K562 (cell line): ENCODE measurements at regions not wholly inside any gene's neighbourhood (a gene's known extent, or its start where the extent isn't known, plus 50 kb on each side); places are given as distances from the start of the nearest gene placed in this dataset.

Source experiments
- ATAC-seq: fragments of 200-7000 bp; cut with Tn5 transposase; 3 replicates; pipeline ENCODE4 v1.9.1; 2020; ENCODE audit warnings: moderate library complexity
- BruUV-seq: library from RNA; stranded (reverse); fragments of 400-500 nt; replicated peaks from 2 replicates; lab custom pipeline; 2021; lab: Mats Ljungman, UMichigan
- CTCF ChIA-PET: fragments of 300-600 bp; formaldehyde crosslinking; extraction: SDS; loops from one replicate; lab custom pipeline; 2021; ENCODE audit warnings: low intra/inter-chr PET ratio; lab: Yijun Ruan, JAX
- POLR2A ChIA-PET: fragments of 300-600, 350-650 bp; sonication (Branson Sonifier 250); formaldehyde crosslinking; extraction: SDS; loops from one replicate; lab custom pipeline; 2021; ENCODE audit warnings: antibody characterized with exemption, inconsistent platforms; lab: Yijun Ruan, JAX
- DNase-seq, 4 experiments: peaks; one replicate each; pipeline versions ENCODE4 v3.0.0 to v3.0.0-alpha.2; 2011 to 2018; ENCODE audit warnings: low spot score in 3 of 4, mixed read lengths in 3 of 4; ENCODE audit errors: extremely low read depth in 1 of 4
- FAIRE-seq: peaks from 2 replicates; lab custom pipeline; 2011; peaks lifted over from hg19 to GRCh38; lab: Jason Lieb, UNC
- H2AFZ ChIP-seq: 2 replicates; pipeline ENCODE4 v1.6.0; 2011; ENCODE audit warnings: low read depth, low read length, control low read depth, inconsistent platforms
- H3K27ac ChIP-seq: fragments of 200-600 bp; 3 replicates; pipeline ENCODE4 v1.8.0; 2011; ENCODE audit warnings: low read depth, mild to moderate bottlenecking, control low read depth, inconsistent platforms, low read length, moderate library complexity, mixed read lengths; ENCODE audit errors: extremely low read depth
- H3K27me3 ChIP-seq, 2 experiments: fragments of 300-600 bp in 1 of 2; 2 replicates in 1 of 2; 3 replicates in 1 of 2; pipeline versions ENCODE4 v1.6.0 to v1.8.0; 2011; ENCODE audit warnings: inconsistent platforms in 2 of 2, low read length in 2 of 2, mild to moderate bottlenecking in 1 of 2, mixed read lengths in 1 of 2, moderate library complexity in 1 of 2; ENCODE audit not compliant: control insufficient read depth in 2 of 2, insufficient read depth in 2 of 2
- H3K36me3 ChIP-seq: fragments of 300-600 bp; 3 replicates; pipeline ENCODE4 v1.8.0; 2011; ENCODE audit warnings: mild to moderate bottlenecking, low read length, inconsistent platforms; ENCODE audit not compliant: control insufficient read depth, insufficient read depth
- H3K4me1 ChIP-seq, 2 experiments: fragments of 200-600 bp in 1 of 2; replicated peaks in 1 of 2; 2 replicates in 1 of 2; 3 replicates in 1 of 2; pipeline versions ENCODE4 v1.5.1 to v1.8.0; 2011; ENCODE audit warnings: inconsistent platforms in 2 of 2, low read length in 2 of 2, mild to moderate bottlenecking in 1 of 2, mixed read lengths in 1 of 2, moderate library complexity in 1 of 2; ENCODE audit not compliant: control insufficient read depth in 2 of 2, insufficient read depth in 2 of 2
- H3K4me2 ChIP-seq: 2 replicates; pipeline ENCODE4 v1.6.1; 2011; ENCODE audit warnings: low read length, control low read depth, inconsistent platforms, mixed read lengths; ENCODE audit not compliant: insufficient read depth
- H3K4me3 ChIP-seq: fragments of 200-600 bp; sonication (generic), shearing (Covaris generic); 2 replicates; pipeline ENCODE4 v1.5.1; 2016; ENCODE audit warnings: control low read depth, inconsistent platforms
- H3K79me2 ChIP-seq: fragments of 200-600 bp; 3 replicates; pipeline ENCODE4 v1.8.0; 2011; ENCODE audit warnings: low read length, inconsistent platforms; ENCODE audit not compliant: control insufficient read depth, insufficient read depth
- H3K9ac ChIP-seq, 2 experiments: 2 replicates each; pipeline versions ENCODE4 v1.6.0 to v1.6.1; 2011; ENCODE audit warnings: low read depth in 2 of 2, low read length in 2 of 2, control low read depth in 1 of 2, inconsistent platforms in 1 of 2, mild to moderate bottlenecking in 1 of 2, mixed read lengths in 1 of 2; ENCODE audit not compliant: insufficient read depth in 1 of 2
- H3K9me1 ChIP-seq: one replicate; pipeline ENCODE4 v1.6.0; 2011; ENCODE audit warnings: inconsistent platforms, mild to moderate bottlenecking, low read length, moderate library complexity; ENCODE audit not compliant: control insufficient read depth, insufficient read depth
- H3K9me3 ChIP-seq: replicated peaks from 2 replicates; pipeline ENCODE4 v1.5.1; 2011; ENCODE audit warnings: low read depth, low read length, inconsistent platforms; ENCODE audit not compliant: control insufficient read depth, insufficient read depth
- H4K20me1 ChIP-seq: replicated peaks from 2 replicates; pipeline ENCODE4 v1.6.1; 2011; ENCODE audit warnings: low read length, inconsistent platforms, mixed read lengths; ENCODE audit not compliant: control insufficient read depth, insufficient read depth
- DMBX1 ChIP-seq: fragments of 250-450 bp; sonication (Bioruptor Pico); IDR thresholded peaks from 2 replicates; pipeline ENCODE4 v1.8.0; 2022; ENCODE audit warnings: inconsistent platforms, mild to moderate bottlenecking, moderate library complexity, borderline replicate concordance
- ETV1 ChIP-seq: fragments of 450-650 bp; conservative IDR thresholded peaks from 2 replicates; pipeline ENCODE4 v1.6.1; 2016; ENCODE audit warnings: missing genetic modification characterization, control low read depth, low read depth, missing compliant biosample characterization
- FOXM1 ChIP-seq, 2 experiments: fragments of 450-650 bp in 1 of 2; sonication (generic) in 1 of 2; formaldehyde crosslinking in 1 of 2; IDR thresholded peaks; 2 replicates each; pipeline versions ENCODE4 v1.6.1 to v1.9.0; 2017 to 2022; ENCODE audit warnings: low read depth in 2 of 2, mild to moderate bottlenecking in 2 of 2, missing genetic modification reagents in 1 of 2, moderate library complexity in 1 of 2
- GABPA ChIP-seq: fragments of 200-800 bp; sonication (Bioruptor generic); conservative IDR thresholded peaks from 2 replicates; pipeline ENCODE4 v1.6.1; 2016; ENCODE audit warnings: low read depth, missing genetic modification characterization, missing compliant biosample characterization
- ZNF232 ChIP-seq: sonication (generic); formaldehyde crosslinking; IDR thresholded peaks from 2 replicates; pipeline ENCODE4 v1.8.0; 2022; ENCODE audit warnings: mild to moderate bottlenecking, missing genetic modification reagents
- ZNF586 ChIP-seq: fragments of 450-650 bp; formaldehyde crosslinking; conservative IDR thresholded peaks from 2 replicates; pipeline ENCODE4 v1.4.0; 2020; ENCODE audit warnings: mild to moderate bottlenecking, moderate library complexity
- WGBS: fragments of 100-300 bp; shearing (Covaris generic); methylation state at CpG from one replicate; pipeline ENCODE4 v1.1.6; 2016; ENCODE audit warnings: low coverage, mixed read lengths; ENCODE audit not compliant: insufficient coverage; ENCODE audit errors: missing lambda C conversion rate; 5-methylcytosine and 5-hydroxymethylcytosine counted together
- in situ Hi-C: fragments of 300-500 bp; cut with MboI; formaldehyde crosslinking; loops from 4 replicates; pipeline ENCODE4 v1.15.0; 2018; ENCODE audit warnings: inconsistent platforms, mixed read lengths
- intact Hi-C: fragments of 100-400 bp; cut with micrococcal nuclease; formaldehyde crosslinking; loops from 2 replicates; pipeline ENCODE4 v1.14.2; 2022
- TF ChIP-seq, protein P1 (sequence below): fragments of 200-800 bp; sonication (Bioruptor generic); IDR thresholded peaks from 2 replicates; pipeline ENCODE4 v1.6.1; 2017; ENCODE audit warnings: missing genetic modification characterization, missing compliant biosample characterization

DNA sequence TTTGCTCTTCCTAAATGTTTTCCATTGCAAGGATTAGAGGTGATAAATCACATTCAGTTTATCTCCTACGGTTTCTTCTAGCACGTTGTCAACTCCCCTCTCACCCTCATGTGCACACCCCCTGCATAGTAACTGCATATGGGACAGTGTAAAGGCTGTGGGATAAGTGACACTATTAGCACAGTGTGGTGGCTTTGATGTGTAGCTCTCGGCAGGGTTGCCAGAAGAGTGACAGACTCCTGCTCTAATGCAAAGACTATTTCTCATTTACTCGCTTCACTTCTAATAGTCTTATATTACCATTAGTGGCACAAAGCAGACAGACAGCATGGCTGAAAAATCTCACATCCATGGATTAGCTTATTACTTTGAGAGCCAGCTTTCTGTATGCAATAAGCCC, 454.6 kb downstream of the CETN3 start:
- no peak for ATAC-seq
- POLR2A ChIA-PET, result no interaction called here
- no peak for TF ChIP-seq ETV1 (tag)
- TF ChIP-seq FOXM1 (IDR thresholded peaks at IDR 0.05; ENCODE audit: low read depth), result no peak
- no peak for TF ChIP-seq FOXM1 (CRISPR knock-in tag; IDR thresholded peaks at IDR 0.05; ENCODE audit: low read depth)
- no peak for TF ChIP-seq GABPA
- no peak for TF ChIP-seq ZNF232 (CRISPR knock-in tag)
- TF ChIP-seq DMBX1 (CRISPR knock-in tag), result no peak
- TF ChIP-seq ZNF586 (CRISPR knock-in tag), result no peak
- TF ChIP-seq, protein P1, sequence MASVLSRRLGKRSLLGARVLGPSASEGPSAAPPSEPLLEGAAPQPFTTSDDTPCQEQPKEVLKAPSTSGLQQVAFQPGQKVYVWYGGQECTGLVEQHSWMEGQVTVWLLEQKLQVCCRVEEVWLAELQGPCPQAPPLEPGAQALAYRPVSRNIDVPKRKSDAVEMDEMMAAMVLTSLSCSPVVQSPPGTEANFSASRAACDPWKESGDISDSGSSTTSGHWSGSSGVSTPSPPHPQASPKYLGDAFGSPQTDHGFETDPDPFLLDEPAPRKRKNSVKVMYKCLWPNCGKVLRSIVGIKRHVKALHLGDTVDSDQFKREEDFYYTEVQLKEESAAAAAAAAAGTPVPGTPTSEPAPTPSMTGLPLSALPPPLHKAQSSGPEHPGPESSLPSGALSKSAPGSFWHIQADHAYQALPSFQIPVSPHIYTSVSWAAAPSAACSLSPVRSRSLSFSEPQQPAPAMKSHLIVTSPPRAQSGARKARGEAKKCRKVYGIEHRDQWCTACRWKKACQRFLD, result no peak
- TF ChIP-seq, all 486 proteins: peak for 0
- no peak for DNase-seq
- H3K9ac ChIP-seq, result no peak overlapping the region
- no peak overlapping the region for H3K4me2 ChIP-seq
- CTCF ChIA-PET, result no interaction called here
- 0% methylated on average over 4 of the region's 4 CpGs for WGBS
- no peak overlapping the region for H3K27ac ChIP-seq
- no peak overlapping the region for H3K4me3 ChIP-seq
- intact Hi-C loops, result no loop called here
- H3K4me1 ChIP-seq, result no peaks in the 10 kb centered on the region
- in situ Hi-C loops, result no loop called here
- BruUV-seq, result no TSS peak
- no peak for FAIRE-seq
- no peaks in the 10 kb centered on the region for H4K20me1 ChIP-seq
- no peaks in the 10 kb centered on the region for H3K79me2 ChIP-seq
- H2AFZ ChIP-seq, result no peak overlapping the region
- no peaks in the 10 kb centered on the region for H3K27me3 ChIP-seq
- H3K36me3 ChIP-seq, result no peaks in the 10 kb centered on the region
- no peaks in the 10 kb centered on the region for H3K9me1 ChIP-seq
- no peaks in the 10 kb centered on the region for H3K9me3 ChIP-seq
